RWPE1 (cell line): ENCODE measurements at regions not wholly inside any gene's neighbourhood (a gene's known extent, or its start where the extent isn't known, plus 50 kb on each side); places are given as distances from the start of the nearest gene placed in this dataset.

Source experiments
- CTCF ChIA-PET: fragments of 350-600 bp; sonication (Branson Sonifier 250); formaldehyde crosslinking; extraction: SDS; loops from one replicate; lab custom pipeline; 2021; lab: Yijun Ruan, JAX
- POLR2A ChIA-PET: fragments of 400-600 bp; formaldehyde crosslinking; extraction: SDS; loops from one replicate; lab custom pipeline; 2020; ENCODE audit warnings: antibody characterized with exemption; ENCODE audit not compliant: low non-redundant PET; lab: Yijun Ruan, JAX
- DNase-seq: peaks from one replicate; pipeline ENCODE4 v3.0.0; 2012; ENCODE audit warnings: low spot score
- H3K27ac ChIP-seq: fragments of 450-650 bp; 2 replicates; pipeline ENCODE4 v1.5.1; 2017
- CTCF ChIP-seq: fragments of 450-650 bp; conservative IDR thresholded peaks from 2 replicates; pipeline ENCODE4 v1.5.1; 2017; ENCODE audit warnings: low read depth, mild to moderate bottlenecking

GRCh38 chr10:42973870-42974692 lies 102.8 kb upstream of the RET start:
- TF ChIP-seq CTCF, result no peak
- H3K27ac ChIP-seq, result no peak overlapping the region
- ChIA-PET CTCF (no interaction called here), POLR2A (no interaction called here)
- DNase-seq, result no peak

GRCh38 chr10:42974693-42975002 lies 102.2 kb upstream of the RET start:
- no peak overlapping the region for H3K27ac ChIP-seq
- ChIA-PET CTCF (no interaction called here), POLR2A (no interaction called here)
- no peak for DNase-seq
- TF ChIP-seq CTCF, result no peak

GRCh38 chr10:42975005-42975493 lies 101.8 kb upstream of the RET start:
- TF ChIP-seq CTCF, result no peak
- DNase-seq, result no peak
- CTCF ChIA-PET, result no interaction called here
- no peak overlapping the region for H3K27ac ChIP-seq
- POLR2A ChIA-PET, result no interaction called here

GRCh38 chr10:42975558-42976340 lies 101.1 kb upstream of the RET start:
- ChIA-PET POLR2A (no interaction called here), CTCF (no interaction called here)
- DNase-seq, result no peak
- no peak overlapping the region for H3K27ac ChIP-seq
- TF ChIP-seq CTCF, result no peak

GRCh38 chr10:42976351-42977031 lies 100.4 kb upstream of the RET start:
- ChIA-PET POLR2A (no interaction called here), CTCF (no interaction called here)
- DNase-seq, result no peak
- no peak for TF ChIP-seq CTCF
- no peak overlapping the region for H3K27ac ChIP-seq

GRCh38 chr10:42977032-42977416 lies 99.8 kb upstream of the RET start:
- TF ChIP-seq CTCF, result no peak
- H3K27ac ChIP-seq, result no peak overlapping the region
- ChIA-PET POLR2A (no interaction called here), CTCF (no interaction called here)
- no peak for DNase-seq
